SKM-1 treated with dmso at 0.1 percent for 144 hours (cell line): ENCODE measurements at regions not wholly inside any gene's neighbourhood (a gene's known extent, or its start where the extent isn't known, plus 50 kb on each side); places are given as distances from the start of the nearest gene placed in this dataset.
A peak's percentile ranks its signal among the peaks of the same experiment; 100 is the strongest.
"Not testable (repeated sequence)": the region's sequence is repeated elsewhere in the genome, so short reads cannot be mapped to it uniquely, and the experiment has no call there.

Experiments used
- DNase-seq: peaks from one replicate; lab custom pipeline; 2025; ENCODE audit not compliant: unreplicated experiment; lab: John Stamatoyannopoulos, UW

DNA sequence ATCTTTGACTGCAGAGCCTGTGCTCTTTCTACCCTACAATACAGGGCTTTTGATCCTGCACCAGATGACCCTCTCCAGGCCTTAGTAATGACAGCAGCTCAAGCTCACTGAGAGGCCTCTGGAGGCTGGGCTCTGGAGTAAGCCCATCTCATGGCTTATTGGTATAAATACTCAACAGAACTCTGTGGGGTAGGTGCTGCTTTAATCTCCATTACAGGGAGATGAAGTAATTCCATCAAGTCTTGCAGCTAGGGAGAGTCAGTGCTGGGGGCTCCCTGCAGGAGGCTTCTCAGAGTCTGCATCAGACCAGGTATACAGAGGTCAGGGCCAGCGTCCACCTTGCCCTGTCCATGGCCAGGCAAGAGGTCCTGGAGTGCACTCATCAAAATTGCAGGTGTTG is 89.2 kb upstream of the SLC6A11 start:
- DNase-seq = no peak

DNA sequence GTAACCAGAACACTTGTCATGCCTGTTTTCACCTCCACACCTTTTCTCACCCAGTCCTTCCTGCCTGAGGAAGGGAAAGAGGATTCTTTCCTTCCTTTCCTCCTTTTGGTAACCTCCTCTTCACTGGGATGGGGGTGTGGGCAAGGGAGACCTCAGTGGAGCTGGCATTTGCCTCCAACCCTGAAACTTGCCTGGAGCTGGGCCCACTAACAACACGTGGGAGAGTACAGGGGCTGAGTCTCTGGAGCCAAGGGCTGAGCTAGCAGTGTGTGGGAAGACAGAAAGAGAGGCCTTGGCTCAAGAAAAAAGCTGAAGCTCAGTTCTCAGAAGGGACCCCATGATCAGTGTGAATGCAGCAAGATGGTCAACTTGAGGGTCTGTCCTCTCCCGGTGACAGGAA is 86.6 kb upstream of the SLC6A11 start:
- DNase-seq = no peak

DNA sequence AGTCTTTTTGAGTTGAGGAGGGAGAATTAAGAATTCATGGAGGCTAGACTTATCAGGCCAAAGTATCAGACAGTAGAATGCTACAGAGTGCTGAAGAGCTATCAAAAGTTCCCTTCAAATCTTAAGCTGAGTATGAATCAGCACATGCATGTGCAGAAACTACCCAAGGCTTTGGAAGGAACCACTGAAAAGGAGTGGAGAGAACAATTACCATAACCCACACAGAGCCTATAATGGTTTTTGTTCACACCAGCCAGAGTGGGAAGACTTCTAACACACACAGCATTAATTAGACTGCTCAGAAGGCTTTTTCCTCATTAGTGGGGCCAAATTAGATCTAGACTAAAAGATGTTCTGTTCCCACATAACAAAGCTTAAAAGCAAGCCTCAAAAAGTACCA is 83.7 kb upstream of the SLC6A11 start:
- DNase-seq = no peak

DNA sequence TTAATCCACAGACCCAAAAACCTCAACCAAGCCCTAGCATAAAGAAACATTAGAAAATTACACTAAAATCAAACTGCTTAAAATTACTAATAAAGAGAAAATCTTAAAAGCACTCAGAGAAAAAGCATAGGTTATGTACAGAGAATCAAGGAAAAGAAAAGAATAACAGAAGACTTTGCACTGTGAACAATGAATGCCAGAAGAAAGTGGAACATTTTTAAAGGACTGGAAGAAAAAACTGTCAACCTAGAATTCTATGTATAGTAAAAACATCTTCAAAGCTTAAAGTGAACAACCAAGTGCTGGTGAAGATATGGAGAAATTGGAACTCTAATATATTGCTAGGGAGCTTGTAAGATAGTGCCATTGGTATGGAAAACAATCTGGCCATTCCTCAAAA is 82.7 kb upstream of the SLC6A11 start:
- DNase-seq = no peak

DNA sequence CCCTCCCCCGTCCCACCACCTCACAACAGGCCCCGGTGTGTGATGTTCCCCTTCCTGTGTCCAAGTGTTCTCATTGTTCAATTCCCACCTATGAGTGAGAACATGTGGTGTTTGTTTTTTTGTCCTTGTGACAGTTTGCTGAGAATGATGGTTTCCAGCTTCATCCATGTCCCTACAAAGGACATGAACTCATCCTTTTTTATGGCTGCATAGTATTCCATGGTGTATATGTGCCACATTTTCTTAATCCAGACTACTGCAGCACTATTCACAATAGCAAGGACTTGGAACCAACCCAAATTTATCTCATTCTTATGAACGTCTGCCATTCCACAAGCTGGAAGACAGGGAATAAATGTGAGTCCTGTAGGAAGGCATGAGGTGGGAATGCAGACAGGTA is 79.6 kb upstream of the SLC6A11 start:
- not testable (repeated sequence) for DNase-seq

DNA sequence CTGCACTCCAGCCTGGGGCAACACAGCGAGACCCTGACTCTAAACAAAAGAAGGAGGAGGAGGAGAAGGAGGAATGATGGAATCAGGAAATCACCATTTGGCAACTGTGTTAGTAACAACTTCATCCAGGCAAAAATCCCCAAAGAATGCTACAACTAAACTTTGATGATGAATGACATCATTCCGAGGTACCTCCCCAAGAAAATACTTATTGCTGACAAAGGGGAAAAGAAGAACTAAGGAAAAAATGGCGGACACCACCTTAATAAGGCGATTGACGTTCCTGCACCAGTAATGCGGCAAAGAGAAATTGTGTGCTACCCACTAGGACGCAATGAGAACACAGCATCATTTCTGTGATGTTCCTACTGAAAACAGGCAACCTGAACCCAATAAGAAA is 78.2 kb upstream of the SLC6A11 start:
- DNase-seq = no peak

DNA sequence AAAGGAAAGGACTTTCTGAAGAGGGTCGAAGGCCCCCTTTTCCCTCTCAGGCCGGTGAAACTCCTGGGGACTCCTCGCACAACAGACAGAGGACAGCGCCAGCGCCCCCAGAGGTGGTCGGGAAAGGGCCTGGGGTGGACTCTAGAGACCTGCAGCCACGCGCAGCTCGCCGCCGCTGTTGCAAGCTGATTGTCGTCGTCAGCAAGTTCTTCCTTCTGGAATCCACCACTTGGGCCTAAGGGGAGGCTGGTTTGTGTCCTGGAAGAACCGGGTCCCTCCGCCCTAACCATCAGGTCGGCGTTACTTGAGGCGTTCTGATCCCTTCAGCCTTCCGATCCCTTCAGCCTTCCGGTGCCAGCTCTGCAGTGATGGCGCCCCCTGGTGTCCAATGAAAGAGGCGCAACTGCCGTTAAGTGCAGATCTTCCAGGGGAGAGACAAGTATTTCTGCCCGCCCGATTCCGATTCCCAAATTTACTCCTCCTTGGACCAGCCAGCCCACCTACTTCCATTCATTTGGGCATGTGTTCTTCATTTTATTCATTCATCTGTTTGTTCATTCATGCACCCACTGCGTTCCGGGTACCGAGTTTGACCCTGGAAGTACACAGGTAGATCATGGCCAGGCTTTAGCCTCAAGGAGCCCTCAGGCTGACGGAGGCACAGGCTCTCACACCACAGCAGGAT is 77.2 kb upstream of the SLC6A11 start:
- DNase-seq = peak; percentile 14

DNA sequence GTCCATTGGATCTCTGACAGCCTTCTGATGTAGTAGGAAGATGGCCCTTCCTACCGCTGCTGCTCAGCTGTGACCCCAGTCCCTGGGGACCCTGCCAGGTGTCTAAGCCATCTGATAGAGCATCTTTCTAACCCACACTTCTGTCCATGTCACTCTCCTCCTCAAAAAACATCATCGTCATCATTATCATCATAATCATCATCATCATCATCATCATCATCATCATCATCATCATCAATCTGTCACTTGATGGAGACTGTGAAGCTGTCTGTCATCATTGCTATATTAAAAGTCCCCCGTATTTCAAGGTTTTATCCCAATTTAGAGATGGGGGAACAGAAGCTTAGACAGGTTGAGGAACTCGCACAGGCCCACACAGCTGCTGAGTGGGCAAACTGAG is 75.1 kb upstream of the SLC6A11 start:
- DNase-seq = no peak

DNA sequence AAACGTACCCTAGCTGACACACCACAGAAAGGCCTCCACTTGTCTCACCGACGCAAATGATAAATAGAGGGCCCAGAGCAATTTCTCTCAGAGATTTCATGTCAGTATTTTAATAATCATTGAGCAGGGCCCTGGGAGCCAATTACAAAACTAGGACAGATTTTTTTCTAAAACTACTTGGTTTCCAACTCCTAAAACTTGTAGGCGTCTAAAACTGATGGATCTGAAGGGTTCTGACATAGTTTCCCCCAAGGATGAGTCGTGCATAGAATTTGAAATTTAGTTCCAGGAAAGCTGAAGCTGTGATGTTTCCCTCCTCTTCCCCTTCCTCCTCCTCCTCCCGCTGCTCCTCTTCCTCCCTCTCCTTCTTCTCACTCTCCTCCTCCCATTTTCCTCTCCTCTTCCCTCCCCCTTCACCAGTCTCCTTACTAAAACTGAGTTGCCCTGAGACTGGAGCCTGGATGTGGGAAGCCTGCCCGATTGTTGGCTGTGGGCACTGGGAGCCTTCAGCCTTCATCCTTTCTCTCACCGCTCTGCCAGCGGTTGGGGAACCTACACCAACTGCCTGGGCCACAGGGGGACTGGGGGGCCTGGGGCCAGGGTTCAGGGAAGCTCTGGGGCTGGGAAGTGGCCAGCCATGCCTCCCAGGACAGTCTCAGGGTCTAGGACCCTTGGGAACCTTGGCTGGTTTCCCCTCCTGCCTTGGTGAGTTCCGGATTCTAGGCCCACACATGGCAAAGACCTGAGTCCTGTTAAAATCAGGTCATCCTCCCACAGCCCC is 73.9 kb upstream of the SLC6A11 start:
- no peak for DNase-seq

DNA sequence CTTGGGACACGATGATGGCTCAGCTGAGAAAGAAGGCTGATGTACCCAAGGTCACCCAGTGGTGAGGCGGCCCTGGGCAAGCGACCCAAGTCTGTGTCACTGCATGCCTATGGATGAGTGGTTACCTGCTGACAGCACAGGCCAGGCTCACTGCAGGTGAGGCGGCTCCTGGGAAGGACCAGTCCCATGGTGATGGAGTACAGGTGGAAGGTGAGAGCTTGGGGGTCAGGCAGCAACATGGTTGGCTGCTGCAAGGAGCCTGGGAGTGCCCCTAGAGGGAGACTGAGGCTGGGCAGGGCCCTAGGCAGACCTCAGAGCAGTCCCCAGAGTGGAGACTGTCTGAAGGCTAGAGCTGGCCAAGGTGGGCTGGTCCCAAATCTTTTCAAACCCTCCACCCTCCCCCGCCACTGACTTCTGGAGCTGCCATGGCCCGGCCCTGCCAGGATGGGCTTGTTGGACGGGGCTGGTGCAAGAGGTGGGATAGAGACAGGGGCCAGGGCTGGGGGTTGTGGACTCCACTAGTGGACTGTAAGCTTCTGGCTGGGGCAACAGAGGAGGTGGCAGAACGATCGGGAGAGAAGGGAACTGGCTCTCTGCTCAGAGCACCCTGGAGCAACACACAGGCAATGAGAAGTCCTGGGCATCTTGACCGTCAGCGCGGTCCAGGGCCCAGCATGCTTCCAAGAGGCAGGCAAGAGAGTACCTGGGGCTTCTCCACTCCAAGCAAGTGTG is 72.5 kb upstream of the SLC6A11 start:
- no peak for DNase-seq

DNA sequence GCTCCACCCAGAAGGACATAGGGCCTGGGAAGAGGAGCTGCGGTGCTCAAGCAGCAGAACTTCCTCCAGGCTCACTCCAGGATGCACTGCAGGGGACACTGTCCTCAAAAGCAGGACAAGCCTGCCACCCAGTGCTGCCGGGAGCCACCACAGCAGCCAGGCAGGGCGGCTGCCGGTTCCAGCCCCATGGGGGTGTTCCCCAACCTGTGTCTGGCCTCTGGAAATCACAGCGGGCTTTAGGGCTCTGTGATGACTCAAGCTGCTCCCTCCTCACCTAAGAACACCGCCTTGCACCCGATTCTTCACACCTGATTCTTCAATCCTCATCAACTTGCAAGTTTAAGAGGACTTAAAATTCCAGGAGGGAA is 71.9 kb upstream of the SLC6A11 start:
- peak; percentile 10 for DNase-seq

DNA sequence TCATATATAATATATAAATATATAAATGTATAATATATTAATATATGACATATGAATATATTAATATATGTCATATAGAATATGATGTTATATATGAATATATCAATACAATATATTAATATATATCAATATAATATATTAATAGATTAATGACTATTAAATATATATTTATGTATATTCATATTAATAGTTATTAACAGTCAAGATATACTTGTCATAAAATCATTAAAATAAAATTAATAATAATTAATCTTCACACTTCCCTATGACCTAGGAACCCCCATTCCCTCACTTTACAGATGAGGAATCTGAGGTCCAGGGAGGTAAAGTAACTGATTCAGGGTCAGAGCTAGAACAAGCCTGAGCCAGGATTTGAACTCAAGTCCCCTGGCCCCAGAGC is 70.6 kb upstream of the SLC6A11 start:
- no peak for DNase-seq

DNA sequence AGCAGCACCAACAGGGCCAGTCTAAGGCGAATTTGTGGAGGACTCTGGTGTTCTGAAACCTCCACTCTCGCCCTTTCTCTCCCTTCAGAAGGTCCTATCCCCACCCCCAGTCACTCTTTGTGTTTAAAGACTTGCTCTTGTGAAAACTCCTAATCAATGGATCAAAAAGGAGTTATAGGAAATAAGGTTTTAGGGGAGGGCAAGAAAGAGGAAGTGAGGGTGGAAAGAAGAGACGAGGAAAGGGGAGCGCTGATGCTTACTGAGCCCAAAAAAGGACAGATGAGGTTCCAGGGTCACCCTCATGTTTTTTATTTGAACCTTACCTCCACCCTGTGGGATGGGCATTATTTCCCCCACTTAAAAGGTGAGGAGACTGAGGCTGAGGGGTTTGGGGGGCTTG is 70.0 kb upstream of the SLC6A11 start:
- DNase-seq = no peak

DNA sequence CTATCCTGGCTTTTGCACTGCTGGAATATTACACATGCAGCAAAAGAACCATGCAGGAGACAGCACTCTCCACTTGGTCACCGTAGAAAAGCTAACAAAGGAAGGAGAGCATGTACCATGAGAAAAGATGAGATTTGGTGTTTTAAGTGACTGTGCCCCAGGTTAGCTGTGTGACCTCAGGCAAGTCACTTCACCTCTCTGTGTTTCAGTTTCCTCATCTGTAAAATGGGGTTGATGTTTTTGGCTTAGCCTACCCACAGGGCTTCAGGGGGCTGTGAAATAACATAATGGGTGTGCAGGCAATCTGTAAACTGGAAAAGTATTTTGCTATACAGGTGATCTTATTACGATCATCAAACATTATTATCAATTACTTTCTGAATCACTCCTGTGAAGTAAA is 69.3 kb upstream of the SLC6A11 start:
- DNase-seq = no peak

DNA sequence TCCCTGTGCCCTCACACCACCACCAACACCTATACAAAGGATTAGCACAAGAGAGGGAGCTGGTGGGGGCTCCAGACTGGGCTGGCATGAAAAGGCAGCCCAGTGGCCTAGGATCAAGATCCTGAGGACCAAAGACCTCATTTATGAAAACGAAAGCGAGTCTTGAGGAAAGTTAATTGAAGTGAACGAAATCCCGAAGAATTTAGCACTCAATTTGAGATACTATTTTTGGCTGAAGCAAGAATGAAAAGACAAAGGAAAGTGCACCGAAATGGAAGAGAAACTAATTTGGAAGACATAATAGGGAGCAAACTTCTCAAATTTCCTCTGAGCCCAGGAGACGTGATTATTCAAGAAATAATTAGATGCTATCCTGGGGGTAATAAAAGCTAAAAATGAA is 68.7 kb upstream of the SLC6A11 start:
- no peak for DNase-seq

DNA sequence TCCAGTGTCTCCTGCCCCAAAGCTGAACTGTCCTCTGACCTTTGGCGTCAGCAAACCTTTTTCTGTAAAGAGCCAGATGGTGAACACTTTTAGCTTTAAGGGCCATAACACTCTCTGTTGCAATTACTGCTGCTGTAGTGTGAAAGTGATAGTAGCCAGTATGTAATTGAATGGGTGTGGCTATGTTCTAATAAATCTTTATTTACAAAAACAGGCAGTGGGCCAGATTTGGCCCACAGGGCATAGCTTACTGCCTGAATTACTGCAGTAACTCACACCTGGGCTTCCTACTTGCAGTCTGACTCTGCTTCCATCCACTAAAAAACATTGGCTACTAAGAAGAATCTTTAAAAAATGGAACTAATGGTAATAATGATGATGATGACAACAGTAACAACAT is 68.0 kb upstream of the SLC6A11 start:
- no peak for DNase-seq

DNA sequence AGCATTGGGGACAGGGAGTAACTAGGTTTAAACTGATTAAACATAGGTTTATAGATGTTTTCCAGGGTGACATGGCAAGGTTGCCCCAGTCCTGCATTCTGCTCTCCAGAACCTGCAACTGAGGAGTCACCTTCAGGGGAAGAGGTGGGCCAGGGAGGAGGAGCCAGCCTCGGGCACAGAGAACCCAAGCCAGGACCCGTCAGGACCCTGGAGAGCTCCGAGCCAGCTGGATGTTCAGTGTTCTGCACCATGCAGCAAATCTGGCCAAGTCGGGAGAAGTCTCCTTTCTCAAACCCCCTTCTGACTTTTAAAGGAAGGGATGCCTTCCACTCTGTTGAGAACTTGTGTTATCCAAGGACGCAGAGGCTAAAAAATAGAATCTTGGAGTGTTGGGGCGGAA is 62.1 kb upstream of the SLC6A11 start:
- no peak for DNase-seq

DNA sequence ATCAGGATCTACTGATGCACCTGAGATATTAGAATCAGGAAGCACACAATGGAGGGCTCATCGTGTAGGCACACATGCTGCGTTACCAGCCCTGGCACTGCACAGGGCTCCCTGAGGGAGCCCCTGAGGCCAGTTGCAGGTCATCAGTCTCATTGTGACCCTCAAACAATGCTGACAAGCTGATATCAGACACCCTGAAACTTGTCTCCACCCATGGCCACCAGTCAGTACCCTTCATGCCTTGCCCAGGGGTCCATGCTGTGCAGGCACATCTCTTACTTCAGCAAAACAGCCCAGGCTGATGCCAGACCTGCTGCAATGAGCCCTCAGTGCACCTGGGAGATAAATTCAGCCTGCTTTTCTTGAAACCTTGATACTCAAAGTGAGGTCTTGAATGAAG is 59.5 kb upstream of the SLC6A11 start:
- DNase-seq = no peak

DNA sequence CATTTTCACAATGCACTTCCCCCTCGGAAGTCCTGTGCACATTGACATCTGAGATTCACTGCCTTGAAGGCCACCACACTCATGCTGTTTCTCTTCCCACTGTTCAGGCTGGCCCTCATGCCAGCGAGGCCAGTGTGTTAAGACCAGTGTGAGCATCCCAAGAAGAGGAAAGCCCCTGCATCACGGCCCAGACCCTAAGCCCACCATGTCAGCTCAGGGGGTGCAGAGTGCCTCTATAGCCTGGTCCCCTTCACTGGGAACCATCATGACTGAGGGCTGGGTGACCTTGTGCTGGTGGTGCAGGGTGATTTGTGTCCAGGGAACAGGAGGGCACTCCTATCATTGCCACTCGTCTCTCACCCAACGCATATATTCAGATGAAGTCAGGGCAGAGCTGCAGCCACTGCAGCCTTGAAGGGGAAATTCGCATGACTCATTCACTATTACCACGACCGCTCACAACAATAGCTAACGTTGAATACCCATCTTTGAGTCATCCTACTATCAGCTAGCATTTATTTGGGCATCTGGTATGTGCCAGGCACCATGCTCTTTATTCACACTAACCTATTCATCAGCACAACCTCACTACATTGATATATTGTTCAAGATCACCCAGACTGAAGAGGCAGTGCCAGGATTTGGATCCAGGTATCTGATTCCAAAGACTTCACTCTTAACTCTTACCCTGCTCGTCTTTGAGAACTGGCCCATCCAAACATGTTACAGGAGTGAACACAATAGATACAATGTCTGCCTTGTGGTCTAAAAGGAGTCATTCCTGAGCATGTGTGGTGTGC is 58.8 kb upstream of the SLC6A11 start:
- no peak for DNase-seq

DNA sequence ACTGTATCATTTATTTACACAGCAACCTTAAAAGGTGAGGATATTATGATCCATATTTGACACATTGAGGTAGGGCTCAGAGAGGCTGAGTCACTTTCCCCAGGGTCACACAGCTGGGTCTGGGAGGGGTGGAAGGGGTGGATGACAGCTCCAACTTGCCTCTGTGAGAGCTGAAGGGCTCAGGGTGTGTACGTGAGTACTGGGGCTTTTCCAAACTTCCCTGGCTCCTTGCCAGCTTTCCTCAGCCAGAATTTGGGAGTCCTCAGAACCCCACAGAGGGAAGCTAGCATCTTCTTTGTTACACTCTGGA is 58.3 kb upstream of the SLC6A11 start:
- no peak for DNase-seq

DNA sequence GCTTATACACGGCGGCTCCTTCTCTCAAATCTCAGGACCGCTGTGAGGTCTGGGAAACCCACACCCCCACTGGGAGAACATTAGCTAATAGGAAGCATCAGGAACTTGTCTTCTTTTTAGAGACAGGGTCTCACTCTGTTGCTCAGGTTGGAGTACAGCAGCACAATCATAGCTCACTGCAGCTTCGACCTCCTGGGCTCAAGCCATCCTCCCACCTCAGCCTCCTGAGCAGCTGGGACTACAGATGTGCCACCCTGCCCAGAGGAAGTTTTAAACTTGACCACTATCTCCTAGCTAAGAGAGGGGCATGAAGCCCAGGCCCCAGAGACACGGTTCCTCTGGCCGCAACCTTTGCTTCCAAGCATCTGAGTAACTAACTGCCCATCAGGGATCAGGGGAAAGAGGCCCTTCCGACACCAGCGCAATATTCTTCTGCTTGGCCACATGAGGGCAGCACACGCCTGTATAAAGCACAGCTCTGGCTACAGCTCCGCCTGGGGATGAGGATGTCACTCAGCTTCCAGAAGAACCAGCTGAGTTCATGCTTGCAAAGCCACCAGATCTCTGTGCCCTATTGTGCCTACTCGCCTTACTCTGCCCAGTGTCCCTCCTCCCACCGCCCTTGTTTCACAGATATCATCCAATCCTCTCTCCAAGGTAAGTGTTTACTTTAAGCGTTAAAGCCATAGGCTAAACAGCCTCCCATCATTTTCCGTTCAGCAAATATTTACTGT is 57.6 kb upstream of the SLC6A11 start:
- peak; percentile 66 for DNase-seq
